Fibroblast of villous mesenchyme (primary cell): ENCODE measurements at regions not wholly inside any gene's neighbourhood (a gene's known extent, or its start where the extent isn't known, plus 50 kb on each side); places are given as distances from the start of the nearest gene placed in this dataset.
A peak's percentile ranks its signal among the peaks of the same experiment; 100 is the strongest.

Experiments used
- DNase-seq: peaks from one replicate; pipeline ENCODE4 v3.0.0-alpha.2; 2010; ENCODE audit warnings: low read depth
- H3K4me3 ChIP-seq: 2 replicates; pipeline ENCODE4 v1.5.1; 2011; ENCODE audit warnings: low read depth, mild to moderate bottlenecking, low read length
- TF ChIP-seq, protein P1 (sequence below): IDR thresholded peaks from 2 replicates; pipeline ENCODE4 v1.5.1; 2012; ENCODE audit warnings: low read depth, mild to moderate bottlenecking, low read length; ENCODE audit not compliant: insufficient read depth

DNA sequence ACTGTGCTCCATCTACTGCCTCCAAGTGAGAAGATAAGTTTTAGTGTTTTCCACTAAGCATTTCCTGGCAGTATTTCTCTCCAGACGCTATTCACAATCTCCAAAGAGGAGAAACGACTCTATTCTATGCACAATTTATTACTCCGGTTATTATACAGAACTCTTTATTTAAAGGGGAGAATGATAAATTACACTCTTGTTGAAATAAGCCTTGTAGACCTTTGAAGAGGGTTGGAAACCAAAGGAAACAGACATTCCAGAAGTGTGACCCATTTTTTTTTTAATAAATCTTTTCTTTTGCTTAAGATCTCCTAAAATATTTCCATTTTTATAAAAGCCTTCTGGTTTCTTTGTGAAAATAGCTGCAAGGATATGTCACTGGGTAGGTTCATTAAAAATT lies 76.1 kb upstream of the HDAC9 start:
- TF ChIP-seq, protein P1, sequence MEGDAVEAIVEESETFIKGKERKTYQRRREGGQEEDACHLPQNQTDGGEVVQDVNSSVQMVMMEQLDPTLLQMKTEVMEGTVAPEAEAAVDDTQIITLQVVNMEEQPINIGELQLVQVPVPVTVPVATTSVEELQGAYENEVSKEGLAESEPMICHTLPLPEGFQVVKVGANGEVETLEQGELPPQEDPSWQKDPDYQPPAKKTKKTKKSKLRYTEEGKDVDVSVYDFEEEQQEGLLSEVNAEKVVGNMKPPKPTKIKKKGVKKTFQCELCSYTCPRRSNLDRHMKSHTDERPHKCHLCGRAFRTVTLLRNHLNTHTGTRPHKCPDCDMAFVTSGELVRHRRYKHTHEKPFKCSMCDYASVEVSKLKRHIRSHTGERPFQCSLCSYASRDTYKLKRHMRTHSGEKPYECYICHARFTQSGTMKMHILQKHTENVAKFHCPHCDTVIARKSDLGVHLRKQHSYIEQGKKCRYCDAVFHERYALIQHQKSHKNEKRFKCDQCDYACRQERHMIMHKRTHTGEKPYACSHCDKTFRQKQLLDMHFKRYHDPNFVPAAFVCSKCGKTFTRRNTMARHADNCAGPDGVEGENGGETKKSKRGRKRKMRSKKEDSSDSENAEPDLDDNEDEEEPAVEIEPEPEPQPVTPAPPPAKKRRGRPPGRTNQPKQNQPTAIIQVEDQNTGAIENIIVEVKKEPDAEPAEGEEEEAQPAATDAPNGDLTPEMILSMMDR: no peak
- DNase-seq: no peak
- H3K4me3 ChIP-seq: no peak overlapping the region

DNA sequence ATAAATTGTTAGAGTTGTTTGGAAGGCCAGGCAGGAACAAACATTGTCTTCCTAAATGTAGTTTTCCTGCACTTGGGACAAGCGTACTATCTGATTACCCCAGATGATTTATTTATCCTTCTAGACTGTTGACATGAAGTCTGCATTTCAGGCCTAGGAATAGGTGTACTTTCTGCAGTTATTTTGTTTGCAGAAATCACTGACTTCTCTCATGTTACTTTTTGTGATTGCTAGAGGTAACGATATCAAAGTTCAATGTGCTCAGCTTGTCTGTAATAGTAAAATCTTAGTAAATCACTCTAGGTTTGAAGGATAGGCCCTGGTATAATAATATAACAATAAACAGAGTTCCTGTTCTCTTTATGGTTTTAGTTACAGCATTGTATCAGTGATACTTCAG lies 75.4 kb upstream of the HDAC9 start:
- TF ChIP-seq, protein P1: no peak
- no peak for DNase-seq
- H3K4me3 ChIP-seq: no peak overlapping the region

- TF ChIP-seq, protein P1: no peak
- DNase-seq: no peak
Observed at GRCh38 chr7:18420748-18421147, 74.8 kb upstream of the HDAC9 start.

GRCh38 chr7:18421297-18422002 lies 74.1 kb upstream of the HDAC9 start:
- H3K4me3 ChIP-seq: no peak overlapping the region
- peak; percentile 45 for DNase-seq
- TF ChIP-seq, protein P1: no peak

More at GRCh38 chr7:18420748-18421147, 74.8 kb upstream of the HDAC9 start:
- H3K4me3 ChIP-seq: no peak overlapping the region

DNA sequence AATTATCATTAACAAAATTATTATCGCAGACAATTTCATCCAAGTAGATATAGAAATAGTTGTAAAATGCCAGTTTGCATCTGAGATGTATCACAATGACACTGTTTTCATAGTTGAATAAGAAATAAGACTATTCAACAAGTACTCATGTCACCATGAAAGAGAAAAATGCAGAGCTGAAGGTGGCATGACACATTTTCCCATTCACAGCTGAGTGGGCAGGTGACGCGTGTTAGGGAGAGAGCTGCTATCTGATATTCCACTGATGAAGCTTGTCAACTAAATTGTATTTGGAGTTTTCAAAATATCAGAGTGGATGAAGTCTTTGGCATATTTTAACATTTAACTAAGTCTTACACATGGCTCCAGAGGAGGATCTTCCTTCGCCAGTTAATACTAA lies 70.3 kb upstream of the HDAC9 start:
- TF ChIP-seq, protein P1: no peak
- no peak for DNase-seq
- H3K4me3 ChIP-seq: no peak overlapping the region

DNA sequence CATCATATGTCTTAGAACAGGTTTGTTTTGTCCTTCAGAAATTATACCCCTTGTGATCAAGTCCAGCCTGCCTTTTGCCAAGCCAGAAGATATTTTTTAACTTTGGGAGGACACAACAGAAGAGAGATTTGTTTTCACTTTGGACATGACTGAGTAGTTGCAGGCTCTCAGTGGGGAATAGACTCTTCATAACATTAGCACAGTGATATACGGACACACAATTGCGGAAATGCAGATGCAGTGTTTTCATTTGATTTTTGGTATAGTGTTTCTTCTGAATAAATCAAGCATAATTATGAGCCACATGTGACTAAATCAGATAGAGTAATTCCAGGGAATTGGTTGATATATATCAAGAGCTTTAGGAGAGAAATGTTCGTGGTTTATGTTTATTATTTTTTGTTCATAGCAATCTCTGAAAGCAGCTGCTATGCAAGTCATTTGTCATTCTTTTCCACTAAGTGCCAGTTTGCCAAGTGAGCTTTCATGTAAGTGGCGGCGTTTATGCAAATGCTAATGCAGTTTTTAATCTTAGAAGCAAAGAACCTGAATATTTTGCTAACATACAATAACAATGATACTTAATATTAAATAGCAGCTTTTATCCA lies 69.6 kb upstream of the HDAC9 start:
- TF ChIP-seq, protein P1: no peak
- no peak overlapping the region for H3K4me3 ChIP-seq
- DNase-seq: no peak
